NCI-H128 (cell line): ENCODE measurements at regions not wholly inside any gene's neighbourhood (a gene's known extent, or its start where the extent isn't known, plus 50 kb on each side); places are given as distances from the start of the nearest gene placed in this dataset.
A peak's percentile ranks its signal among the peaks of the same experiment; 100 is the strongest.

Source experiments
- DNase-seq: peaks from one replicate; lab custom pipeline; 2025; ENCODE audit not compliant: unreplicated experiment; lab: John Stamatoyannopoulos, UW

- DNase-seq: peak; percentile 26
Observed at GRCh38 chr2:208545403-208546042, 138.9 kb downstream of the PTH2R start.

GRCh38 chr2:208546107-208546506 lies 139.5 kb downstream of the PTH2R start:
- DNase-seq: no peak

- DNase-seq: no peak
Observed at GRCh38 chr2:208546860-208547650, 140.5 kb downstream of the PTH2R start.

GRCh38 chr2:208548700-208549099 lies 142.1 kb downstream of the PTH2R start:
- DNase-seq: no peak

- no peak for DNase-seq
Observed at GRCh38 chr2:208549546-208550158, 143.1 kb downstream of the PTH2R start.

- no peak for DNase-seq
Observed at GRCh38 chr2:208552943-208553342, 146.4 kb downstream of the PTH2R start.

GRCh38 chr2:208556983-208557484 lies 150.4 kb downstream of the PTH2R start:
- DNase-seq: no peak

- DNase-seq: no peak
Observed at GRCh38 chr2:208565690-208566416, 159.3 kb downstream of the PTH2R start.

- DNase-seq: no peak
Observed at GRCh38 chr2:208568203-208568602, 161.6 kb downstream of the PTH2R start.

- no peak for DNase-seq
Observed at GRCh38 chr2:208570066-208570465, 163.5 kb downstream of the PTH2R start.

- DNase-seq: no peak
Observed at GRCh38 chr2:208570851-208571763, 164.5 kb downstream of the PTH2R start.

- no peak for DNase-seq
Observed at GRCh38 chr2:208571764-208572131, 165.2 kb downstream of the PTH2R start.

GRCh38 chr2:208573569-208573968 lies 167.0 kb downstream of the PTH2R start:
- DNase-seq: no peak

GRCh38 chr2:208579678-208580077 lies 173.1 kb downstream of the PTH2R start:
- no peak for DNase-seq

- no peak for DNase-seq
Observed at GRCh38 chr2:208584378-208584985, 177.9 kb downstream of the PTH2R start.

GRCh38 chr2:208586516-208586915 lies 179.9 kb downstream of the PTH2R start:
- DNase-seq: no peak

GRCh38 chr2:208594642-208595385 lies 188.2 kb downstream of the PTH2R start:
- no peak for DNase-seq

GRCh38 chr2:208595386-208596275 lies 189.0 kb downstream of the PTH2R start:
- DNase-seq: no peak
